Liver (tissue), 3 donors: ENCODE measurements at regions not wholly inside any gene's neighbourhood (a gene's known extent, or its start where the extent isn't known, plus 50 kb on each side); places are given as distances from the start of the nearest gene placed in this dataset.

Experiments used
- EGR1 ChIP-seq, 2 donors: IDR thresholded peaks; 2 replicates each; pipeline ENCODE4 v1.6.1; 2016 to 2018; ENCODE audit warnings: antibody characterized with exemption in 2 of 2, low read depth in 2 of 2
- GABPA ChIP-seq, 2 donors: IDR thresholded peaks in 1 of 2; conservative IDR thresholded peaks in 1 of 2; 2 replicates each; pipeline ENCODE4 v1.6.1; 2016; ENCODE audit warnings: antibody characterized with exemption in 2 of 2, mild to moderate bottlenecking in 1 of 2, moderate library complexity in 1 of 2
- JUND ChIP-seq, 2 donors: IDR thresholded peaks; 2 replicates each; pipeline ENCODE4 v1.6.1; 2016; ENCODE audit warnings: antibody characterized with exemption in 2 of 2
- RXRA ChIP-seq, 2 donors: IDR thresholded peaks; 2 replicates each; pipeline ENCODE4 v1.6.1; 2017 to 2018; ENCODE audit warnings: antibody characterized with exemption in 2 of 2, mild to moderate bottlenecking in 1 of 2
- TAF1 ChIP-seq: conservative IDR thresholded peaks from 2 replicates; pipeline ENCODE4 v1.6.1; 2016; ENCODE audit warnings: antibody characterized with exemption, mild to moderate bottlenecking
- ZBTB33 ChIP-seq: IDR thresholded peaks from 2 replicates; pipeline ENCODE4 v1.6.1; 2016; ENCODE audit warnings: antibody characterized with exemption
- TF ChIP-seq, protein P1 (sequence below): IDR thresholded peaks from 2 replicates; pipeline ENCODE4 v1.6.1; 2016; ENCODE audit warnings: antibody characterized with exemption, mild to moderate bottlenecking
- TF ChIP-seq, protein P2 (sequence below): fragments of 150-350 bp; IDR thresholded peaks from 2 replicates; pipeline ENCODE4 v1.5.1; 2017; ENCODE audit warnings: improper control_type of control experiment, low read depth, low read length; ENCODE audit not compliant: missing input control
- TF ChIP-seq, protein P3 (sequence below): IDR thresholded peaks from 2 replicates; pipeline ENCODE4 v1.6.1; 2016; ENCODE audit warnings: antibody characterized with exemption
- TF ChIP-seq, protein P4 (sequence below): IDR thresholded peaks from 2 replicates; pipeline ENCODE4 v1.6.1; 2016; ENCODE audit warnings: antibody characterized with exemption
- donor health status: healthy.
- donor health status: healthy.

DNA sequence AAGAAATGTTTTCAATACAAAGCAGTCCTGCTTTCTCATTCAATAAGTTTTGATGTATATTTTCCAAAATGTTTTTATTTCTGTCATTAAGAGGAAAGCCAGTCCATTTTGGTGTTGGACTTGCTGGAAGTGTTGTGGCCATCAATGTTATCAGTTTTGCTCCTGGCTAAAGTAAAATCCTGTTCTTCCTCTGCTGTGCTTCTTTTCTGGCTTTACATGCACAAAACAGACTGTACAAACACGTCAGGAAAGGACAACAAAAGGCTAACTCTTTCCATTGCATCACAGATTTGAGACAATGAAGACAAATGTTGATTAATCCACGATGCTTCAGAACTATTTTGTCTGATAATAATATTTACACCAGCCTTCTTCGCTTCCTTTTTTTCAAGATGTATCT is 735.4 kb downstream of the LTN1 start:
- TF ChIP-seq TAF1 = no peak
- TF ChIP-seq, protein P1, sequence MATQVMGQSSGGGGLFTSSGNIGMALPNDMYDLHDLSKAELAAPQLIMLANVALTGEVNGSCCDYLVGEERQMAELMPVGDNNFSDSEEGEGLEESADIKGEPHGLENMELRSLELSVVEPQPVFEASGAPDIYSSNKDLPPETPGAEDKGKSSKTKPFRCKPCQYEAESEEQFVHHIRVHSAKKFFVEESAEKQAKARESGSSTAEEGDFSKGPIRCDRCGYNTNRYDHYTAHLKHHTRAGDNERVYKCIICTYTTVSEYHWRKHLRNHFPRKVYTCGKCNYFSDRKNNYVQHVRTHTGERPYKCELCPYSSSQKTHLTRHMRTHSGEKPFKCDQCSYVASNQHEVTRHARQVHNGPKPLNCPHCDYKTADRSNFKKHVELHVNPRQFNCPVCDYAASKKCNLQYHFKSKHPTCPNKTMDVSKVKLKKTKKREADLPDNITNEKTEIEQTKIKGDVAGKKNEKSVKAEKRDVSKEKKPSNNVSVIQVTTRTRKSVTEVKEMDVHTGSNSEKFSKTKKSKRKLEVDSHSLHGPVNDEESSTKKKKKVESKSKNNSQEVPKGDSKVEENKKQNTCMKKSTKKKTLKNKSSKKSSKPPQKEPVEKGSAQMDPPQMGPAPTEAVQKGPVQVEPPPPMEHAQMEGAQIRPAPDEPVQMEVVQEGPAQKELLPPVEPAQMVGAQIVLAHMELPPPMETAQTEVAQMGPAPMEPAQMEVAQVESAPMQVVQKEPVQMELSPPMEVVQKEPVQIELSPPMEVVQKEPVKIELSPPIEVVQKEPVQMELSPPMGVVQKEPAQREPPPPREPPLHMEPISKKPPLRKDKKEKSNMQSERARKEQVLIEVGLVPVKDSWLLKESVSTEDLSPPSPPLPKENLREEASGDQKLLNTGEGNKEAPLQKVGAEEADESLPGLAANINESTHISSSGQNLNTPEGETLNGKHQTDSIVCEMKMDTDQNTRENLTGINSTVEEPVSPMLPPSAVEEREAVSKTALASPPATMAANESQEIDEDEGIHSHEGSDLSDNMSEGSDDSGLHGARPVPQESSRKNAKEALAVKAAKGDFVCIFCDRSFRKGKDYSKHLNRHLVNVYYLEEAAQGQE = no peak
- TF ChIP-seq, protein P2, sequence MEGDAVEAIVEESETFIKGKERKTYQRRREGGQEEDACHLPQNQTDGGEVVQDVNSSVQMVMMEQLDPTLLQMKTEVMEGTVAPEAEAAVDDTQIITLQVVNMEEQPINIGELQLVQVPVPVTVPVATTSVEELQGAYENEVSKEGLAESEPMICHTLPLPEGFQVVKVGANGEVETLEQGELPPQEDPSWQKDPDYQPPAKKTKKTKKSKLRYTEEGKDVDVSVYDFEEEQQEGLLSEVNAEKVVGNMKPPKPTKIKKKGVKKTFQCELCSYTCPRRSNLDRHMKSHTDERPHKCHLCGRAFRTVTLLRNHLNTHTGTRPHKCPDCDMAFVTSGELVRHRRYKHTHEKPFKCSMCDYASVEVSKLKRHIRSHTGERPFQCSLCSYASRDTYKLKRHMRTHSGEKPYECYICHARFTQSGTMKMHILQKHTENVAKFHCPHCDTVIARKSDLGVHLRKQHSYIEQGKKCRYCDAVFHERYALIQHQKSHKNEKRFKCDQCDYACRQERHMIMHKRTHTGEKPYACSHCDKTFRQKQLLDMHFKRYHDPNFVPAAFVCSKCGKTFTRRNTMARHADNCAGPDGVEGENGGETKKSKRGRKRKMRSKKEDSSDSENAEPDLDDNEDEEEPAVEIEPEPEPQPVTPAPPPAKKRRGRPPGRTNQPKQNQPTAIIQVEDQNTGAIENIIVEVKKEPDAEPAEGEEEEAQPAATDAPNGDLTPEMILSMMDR = no peak
- no peak for TF ChIP-seq ZBTB33
- peak in 1 of 2 donors; percentile 49 for TF ChIP-seq RXRA (IDR thresholded peaks at IDR 0.05)
- TF ChIP-seq, protein P3, sequence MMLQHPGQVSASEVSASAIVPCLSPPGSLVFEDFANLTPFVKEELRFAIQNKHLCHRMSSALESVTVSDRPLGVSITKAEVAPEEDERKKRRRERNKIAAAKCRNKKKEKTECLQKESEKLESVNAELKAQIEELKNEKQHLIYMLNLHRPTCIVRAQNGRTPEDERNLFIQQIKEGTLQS = no peak
- TF ChIP-seq JUND (IDR thresholded peaks at IDR 0.05) = peak in 1 of 2 donors; percentile 37
- no peak for TF ChIP-seq GABPA (IDR thresholded peaks at IDR 0.05 in 1 of 2, conservative IDR thresholded peaks at IDR 0.05 in 1 of 2)
- TF ChIP-seq, protein P4, sequence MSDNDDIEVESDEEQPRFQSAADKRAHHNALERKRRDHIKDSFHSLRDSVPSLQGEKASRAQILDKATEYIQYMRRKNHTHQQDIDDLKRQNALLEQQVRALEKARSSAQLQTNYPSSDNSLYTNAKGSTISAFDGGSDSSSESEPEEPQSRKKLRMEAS = no peak
- peak in 1 of 2 donors; percentile 59 for TF ChIP-seq EGR1 (IDR thresholded peaks at IDR 0.05; ENCODE audit: low read depth in 2 of 2)
